GM12872 (cell line): ENCODE measurements at regions not wholly inside any gene's neighbourhood (a gene's known extent, or its start where the extent isn't known, plus 50 kb on each side); places are given as distances from the start of the nearest gene placed in this dataset.

ENCODE experiments used
- TF ChIP-seq, protein P1 (sequence below): IDR thresholded peaks from 3 replicates; pipeline ENCODE4 v1.5.1; 2011; ENCODE audit warnings: low read depth, mild to moderate bottlenecking, low read length, moderate library complexity; ENCODE audit not compliant: insufficient read depth

DNA sequence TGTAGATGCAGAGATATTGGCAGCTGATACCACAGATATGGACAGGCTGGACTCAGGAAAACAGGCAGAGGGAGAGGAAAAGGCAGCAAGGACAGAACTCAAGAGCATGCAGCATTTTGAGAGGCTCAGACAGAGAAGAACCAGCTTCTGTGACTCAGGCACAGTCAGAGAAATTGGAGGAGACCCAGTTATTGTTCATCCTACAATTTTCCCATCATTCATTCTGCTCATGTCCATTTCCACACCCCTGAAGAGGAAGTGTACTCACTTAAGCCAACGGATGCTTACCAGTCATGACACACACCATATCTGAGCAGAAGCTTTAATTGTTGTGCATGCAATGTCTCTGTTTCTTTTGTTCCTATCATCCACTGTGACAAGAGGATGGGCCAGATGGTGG is 359.8 kb upstream of the HTR2A start:
- TF ChIP-seq, protein P1, sequence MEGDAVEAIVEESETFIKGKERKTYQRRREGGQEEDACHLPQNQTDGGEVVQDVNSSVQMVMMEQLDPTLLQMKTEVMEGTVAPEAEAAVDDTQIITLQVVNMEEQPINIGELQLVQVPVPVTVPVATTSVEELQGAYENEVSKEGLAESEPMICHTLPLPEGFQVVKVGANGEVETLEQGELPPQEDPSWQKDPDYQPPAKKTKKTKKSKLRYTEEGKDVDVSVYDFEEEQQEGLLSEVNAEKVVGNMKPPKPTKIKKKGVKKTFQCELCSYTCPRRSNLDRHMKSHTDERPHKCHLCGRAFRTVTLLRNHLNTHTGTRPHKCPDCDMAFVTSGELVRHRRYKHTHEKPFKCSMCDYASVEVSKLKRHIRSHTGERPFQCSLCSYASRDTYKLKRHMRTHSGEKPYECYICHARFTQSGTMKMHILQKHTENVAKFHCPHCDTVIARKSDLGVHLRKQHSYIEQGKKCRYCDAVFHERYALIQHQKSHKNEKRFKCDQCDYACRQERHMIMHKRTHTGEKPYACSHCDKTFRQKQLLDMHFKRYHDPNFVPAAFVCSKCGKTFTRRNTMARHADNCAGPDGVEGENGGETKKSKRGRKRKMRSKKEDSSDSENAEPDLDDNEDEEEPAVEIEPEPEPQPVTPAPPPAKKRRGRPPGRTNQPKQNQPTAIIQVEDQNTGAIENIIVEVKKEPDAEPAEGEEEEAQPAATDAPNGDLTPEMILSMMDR, result no peak

DNA sequence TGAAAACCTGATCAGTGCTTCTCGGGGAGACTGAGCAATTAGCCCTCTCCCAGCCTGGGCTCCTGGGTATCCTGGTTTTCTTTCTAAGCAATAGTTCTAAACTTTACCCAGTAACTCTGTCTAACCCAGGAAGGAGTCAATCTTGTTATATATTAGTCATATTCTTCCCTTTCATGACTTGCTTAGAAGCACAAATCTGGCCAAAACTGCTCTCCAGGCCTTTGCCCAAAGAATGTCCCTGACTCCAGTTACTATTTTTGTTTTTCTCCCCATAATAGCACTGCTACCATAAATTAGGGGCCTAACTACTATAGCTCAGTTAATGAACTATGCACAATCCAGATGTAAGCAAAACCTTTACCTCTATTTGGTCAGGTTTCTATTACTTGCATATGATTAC is 355.8 kb upstream of the HTR2A start:
- TF ChIP-seq, protein P1, result no peak

DNA sequence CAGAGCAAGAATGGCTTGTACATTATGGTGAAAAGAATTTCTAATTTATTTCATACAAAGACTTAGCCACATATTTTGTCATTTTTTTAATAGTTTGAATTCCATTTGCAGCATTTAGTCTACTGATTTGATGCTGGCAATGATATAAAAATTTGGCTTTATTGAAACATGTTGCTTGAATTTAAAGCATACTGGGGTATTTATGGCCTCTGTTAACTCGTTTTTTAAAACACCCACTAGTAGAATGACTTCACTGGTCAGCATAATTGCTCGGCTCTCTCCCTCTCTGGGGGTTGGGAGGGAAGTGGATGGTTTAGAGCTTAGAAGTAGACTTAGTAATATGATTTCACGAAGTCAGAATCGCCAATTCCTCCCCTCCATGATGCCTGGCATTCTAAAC is 354.9 kb upstream of the HTR2A start:
- TF ChIP-seq, protein P1, result no peak

DNA sequence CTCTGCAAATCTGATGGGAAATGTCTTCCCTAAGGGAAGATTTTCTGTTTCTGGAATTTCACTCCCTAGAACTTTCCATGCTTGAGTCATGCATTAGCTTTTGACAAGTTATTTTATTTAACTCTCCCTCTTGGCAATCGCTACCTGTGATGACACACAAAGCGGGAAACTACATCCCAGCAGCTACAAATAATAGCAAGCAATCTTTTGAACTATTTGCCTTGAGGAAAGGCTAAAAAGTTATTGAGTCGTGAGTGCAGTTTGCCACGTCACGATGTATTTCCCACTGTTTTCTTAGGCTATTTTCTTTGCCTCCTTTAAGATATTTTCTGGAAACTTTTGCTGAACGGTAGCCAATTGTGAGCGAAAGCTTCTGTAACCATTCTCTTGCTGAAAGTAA is 353.3 kb upstream of the HTR2A start:
- TF ChIP-seq, protein P1, result no peak

DNA sequence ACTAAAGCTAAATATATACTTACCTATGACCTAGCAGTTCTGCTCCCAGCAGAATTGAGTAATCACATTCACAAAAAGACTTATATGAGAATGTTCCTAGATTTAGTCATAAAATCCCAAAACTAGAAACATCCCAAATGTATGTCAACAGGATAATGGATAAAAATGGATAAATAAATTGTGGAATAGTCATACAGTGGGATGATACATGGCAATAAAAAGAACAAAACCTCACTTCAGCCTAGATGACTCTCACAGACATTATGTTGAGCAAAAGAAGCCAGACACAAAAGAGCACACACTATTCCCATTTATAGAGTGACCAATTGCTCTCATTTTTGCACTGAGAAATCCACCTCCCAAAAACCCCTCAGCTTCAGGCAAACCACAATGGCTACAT is 352.4 kb upstream of the HTR2A start:
- TF ChIP-seq, protein P1, result no peak

DNA sequence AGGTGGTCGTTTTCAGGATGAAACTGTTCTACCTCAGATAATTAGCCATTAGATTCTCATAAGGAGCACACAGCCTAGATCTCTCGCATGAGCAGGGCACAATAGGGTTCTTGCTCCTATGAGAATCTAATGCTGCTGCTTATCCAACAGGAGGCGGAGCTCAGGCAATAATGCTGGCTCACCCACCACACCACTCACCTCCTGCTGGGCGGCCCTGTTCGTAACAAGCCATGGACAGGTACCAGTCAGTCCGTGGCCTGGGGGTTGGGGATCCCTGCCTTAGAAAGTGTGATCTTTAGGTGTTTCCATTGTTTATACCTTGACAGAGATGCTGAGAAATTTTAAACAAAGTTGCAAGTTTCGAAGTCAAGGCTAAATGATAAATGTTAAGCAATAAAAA is 344.6 kb upstream of the HTR2A start:
- TF ChIP-seq, protein P1, result no peak

DNA sequence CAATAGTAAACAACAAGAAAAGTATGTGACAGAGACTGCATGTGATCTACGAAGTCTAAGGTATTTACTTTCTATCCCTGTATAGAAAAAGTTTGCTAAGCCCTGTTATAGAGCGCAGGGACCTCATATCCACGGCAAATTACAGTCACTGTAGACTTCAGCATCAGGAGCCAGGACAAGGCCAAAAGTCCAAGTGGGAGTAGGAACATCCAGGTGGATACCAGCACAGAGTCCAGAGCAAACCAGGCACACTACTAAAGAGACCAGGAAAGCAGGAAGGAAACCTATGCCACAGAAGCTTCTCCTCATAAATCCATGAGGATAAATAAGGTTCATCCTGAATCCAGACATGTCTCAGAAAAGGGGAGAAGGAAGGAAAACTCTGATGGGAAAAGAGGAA is 342.2 kb upstream of the HTR2A start:
- TF ChIP-seq, protein P1, result no peak

DNA sequence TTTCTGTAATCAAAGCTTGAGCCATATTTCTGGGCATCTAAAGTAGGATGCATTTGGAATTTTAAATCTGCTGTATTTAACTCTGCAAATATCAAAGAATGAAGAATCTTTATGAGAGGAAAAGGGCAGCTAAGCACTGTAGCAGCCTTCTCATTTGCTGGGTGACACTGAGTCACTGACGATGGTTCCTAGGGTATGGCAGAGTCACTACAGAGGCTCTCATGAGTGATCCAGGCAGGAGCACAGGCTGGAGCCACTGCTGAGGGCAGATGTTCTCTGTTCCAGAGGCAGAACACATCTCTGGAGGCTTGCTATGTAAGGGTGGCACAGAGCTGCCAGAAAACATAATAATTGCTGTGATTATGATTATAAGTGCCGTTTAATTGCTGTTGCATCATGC is 340.7 kb upstream of the HTR2A start:
- TF ChIP-seq, protein P1, result no peak
